HG02610 (cell line): ENCODE measurements at regions not wholly inside any gene's neighbourhood (a gene's known extent, or its start where the extent isn't known, plus 50 kb on each side); places are given as distances from the start of the nearest gene placed in this dataset.

Experiments
- ATAC-seq: cut with Tn5 transposase; IDR thresholded peaks from one replicate; pipeline ENCODE4 v1.9.1; 2021; ENCODE audit warnings: mild to moderate bottlenecking, moderate library complexity; ENCODE audit not compliant: unreplicated experiment

DNA sequence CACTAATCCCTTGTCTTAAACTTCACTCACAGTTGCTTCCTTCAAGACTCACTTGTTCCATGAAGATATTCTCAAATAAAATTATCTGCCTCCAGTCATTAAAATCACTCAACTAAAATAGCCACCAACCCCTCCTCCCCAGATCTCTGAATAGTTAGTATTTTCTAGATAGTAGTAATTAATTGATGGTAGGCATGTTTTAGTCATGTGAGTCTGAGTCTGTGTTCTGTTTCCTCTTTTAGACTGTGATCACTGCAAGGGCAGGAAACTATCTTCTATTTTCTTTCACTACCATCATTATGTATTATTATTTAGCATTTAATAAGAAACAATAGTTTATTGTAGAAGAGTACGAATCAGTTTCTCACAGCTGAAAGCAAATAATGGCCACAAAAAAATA, 1080.5 kb downstream of the IGSF11 start:
- no peak for ATAC-seq

GRCh38 chr3:117955196-117955595, 1079.5 kb downstream of the IGSF11 start:
- no peak for ATAC-seq

GRCh38 chr3:117958027-117958426, 1076.6 kb downstream of the IGSF11 start:
- no peak for ATAC-seq

- ATAC-seq, result no peak
Measured at GRCh38 chr3:117962750-117963149, 1071.9 kb downstream of the IGSF11 start.

- no peak for ATAC-seq
Measured at GRCh38 chr3:117963858-117964257, 1070.8 kb downstream of the IGSF11 start.

GRCh38 chr3:117964814-117965213, 1069.8 kb downstream of the IGSF11 start:
- ATAC-seq, result no peak

DNA sequence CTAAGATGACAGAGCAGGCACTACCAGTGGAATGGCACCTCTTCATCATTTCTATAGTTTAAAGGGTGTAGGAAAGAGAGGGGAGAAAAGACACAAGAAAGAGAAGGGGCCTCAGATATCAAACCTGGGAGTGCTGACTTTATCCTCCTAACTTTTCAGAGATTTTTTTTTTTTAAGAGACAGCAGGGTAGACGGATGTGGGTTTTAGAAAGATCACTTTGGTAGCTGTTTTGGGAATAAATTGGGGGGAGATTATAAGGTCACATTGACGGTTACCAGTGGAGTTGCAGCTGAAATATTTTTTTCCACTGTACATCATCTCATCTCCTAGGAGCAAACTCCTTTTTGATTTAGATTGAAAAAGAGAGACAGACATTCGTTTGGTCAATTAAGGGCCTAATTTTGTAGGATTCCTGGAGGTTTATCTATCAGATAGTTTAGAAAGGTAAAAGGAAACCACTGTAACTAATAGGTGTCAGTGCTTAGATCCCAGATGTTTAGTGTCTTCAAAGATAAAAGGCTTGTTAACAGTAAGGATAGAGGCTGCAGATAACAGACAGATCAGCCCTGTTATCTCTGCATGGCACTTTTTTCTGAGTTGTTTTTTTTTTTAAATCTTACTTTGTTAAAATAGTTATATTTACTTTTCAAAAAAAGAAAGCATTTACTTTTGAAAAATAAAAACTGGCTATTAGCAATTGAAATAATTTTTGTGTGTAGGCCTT, 1057.0 kb downstream of the IGSF11 start:
- no peak for ATAC-seq

DNA sequence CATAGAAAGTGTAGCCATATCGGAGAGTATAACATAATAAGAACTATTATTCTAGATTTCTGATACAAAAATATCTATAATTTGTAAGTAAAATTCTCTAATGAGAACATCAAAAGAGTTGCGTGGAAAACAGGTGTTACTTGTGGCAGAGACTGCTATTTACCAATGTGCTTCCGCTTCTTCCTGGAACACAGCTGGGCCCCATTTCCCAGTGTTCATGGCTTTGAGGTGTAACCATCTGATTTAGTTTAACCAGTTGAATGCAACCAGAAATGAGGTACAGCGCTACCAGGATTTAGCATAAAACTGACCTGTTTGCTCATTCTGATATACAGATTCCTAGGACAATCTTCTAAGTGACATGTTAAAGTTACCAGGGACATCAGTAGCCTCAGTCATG, 1055.2 kb downstream of the IGSF11 start:
- ATAC-seq, result no peak

- ATAC-seq, result no peak
Measured at GRCh38 chr3:117987256-117987655, 1047.4 kb downstream of the IGSF11 start.

- ATAC-seq, result no peak
Measured at GRCh38 chr3:117989982-117990381, 1044.7 kb downstream of the IGSF11 start.

GRCh38 chr3:117990627-117991026, 1044.0 kb downstream of the IGSF11 start:
- ATAC-seq, result no peak

DNA sequence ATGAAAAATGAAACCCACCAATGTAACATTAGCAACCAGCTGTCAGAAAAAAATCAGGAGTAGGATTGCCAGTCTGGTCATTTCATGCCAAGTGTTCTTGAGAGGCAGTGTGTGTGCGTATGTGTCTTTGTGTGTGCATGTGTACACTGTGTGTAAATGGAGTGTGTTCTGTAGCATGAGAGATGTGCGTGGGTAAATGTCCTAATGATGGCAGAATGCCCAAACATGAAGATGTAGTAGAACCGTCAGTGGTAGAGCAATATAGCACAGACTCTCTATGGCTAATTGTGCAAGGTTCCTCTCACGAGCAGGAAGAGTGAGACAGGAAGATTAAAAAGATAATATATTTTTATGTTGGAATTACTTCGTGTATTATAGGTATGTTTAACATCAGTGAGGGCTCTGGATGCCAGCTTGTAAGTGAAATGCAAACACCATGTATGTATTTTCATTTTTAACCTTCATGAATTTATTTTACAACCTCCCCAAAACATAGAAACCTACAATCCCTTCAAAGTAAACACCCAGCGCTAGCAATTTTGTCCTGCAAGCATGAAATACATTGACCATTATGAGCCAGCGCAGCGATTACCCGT, 1038.7 kb downstream of the IGSF11 start:
- no peak for ATAC-seq

DNA sequence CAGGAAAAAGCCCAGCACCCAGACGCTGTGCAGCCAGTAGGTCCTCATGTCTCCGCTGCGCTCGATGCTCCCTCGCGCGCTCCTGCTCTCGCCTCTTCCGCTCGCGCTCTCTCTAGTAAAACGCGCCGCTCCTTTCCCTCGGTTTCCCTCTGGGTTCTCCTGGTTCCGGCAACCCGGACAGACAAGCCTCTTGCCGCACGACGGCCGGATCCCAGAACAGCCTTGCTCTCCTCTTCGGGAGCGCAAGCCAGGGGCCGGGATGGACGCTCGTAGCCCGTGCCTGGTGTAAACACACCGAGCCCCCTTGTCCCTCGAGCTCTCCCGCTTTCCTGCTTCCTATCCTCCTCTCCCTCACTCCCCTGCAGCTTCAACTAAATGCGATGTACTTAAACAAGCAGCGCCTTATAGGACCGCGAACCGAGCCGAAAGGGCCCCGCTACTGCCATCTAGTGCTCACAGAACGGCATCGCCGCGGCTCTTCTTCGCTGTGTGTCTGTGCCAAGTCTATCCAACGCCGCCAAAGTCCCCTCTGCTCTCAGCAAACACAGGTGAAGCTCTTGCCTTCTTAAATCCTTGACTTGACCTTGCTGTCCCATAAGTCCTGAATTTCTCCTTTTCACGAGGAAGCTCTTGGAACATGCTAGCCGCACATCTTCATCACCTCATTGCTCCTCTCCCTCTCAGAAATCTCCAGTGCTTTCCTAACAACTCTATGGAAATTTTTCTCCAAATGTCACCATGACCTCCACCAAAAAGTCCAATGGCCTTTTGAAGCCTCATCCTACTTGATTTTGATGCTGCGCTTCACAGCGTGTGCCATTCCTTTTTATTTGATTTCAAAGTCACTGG, 1037.2 kb downstream of the IGSF11 start:
- peak; percentile 98 for ATAC-seq

- ATAC-seq, result no peak
Measured at GRCh38 chr3:117998071-117998470, 1036.6 kb downstream of the IGSF11 start.

DNA sequence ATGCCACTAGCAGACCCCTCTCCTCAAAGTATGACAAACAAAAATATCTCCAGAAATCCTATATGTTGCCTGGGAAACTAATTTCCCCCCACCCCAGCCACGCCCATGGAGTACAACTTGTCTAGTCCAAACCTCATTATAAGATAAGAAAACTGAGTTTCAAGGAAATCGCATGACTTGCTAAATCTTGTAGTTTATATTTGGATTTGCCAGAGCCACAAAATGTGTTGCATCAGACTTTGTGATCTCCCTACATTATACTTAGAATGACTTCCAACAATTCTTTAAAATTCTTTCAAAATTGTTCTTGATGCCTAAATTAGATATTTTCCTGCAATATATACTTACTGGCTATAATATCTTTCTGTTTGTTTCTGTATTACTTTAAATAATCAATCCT, 1034.4 kb downstream of the IGSF11 start:
- ATAC-seq, result no peak

- no peak for ATAC-seq
Measured at GRCh38 chr3:118001380-118001779, 1033.3 kb downstream of the IGSF11 start.

DNA sequence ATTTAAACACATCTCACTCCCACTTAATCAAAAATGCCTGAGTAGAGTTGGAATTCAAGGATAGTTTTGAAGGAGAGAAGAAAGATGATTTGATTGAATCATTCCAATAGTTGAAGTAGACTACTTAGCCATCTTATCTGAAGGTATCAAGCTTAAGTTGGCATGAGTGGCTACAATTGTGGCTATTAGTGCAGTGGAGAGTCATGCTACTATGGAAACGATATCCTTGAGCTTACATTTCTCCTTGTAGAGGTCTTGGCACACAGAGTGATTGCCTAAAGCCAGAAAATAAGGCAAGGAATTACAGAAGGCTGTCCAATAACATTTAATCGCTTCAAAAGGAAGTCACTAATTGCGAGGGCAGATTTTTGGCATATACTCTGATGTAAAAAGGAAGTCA, 1022.7 kb downstream of the IGSF11 start:
- no peak for ATAC-seq

DNA sequence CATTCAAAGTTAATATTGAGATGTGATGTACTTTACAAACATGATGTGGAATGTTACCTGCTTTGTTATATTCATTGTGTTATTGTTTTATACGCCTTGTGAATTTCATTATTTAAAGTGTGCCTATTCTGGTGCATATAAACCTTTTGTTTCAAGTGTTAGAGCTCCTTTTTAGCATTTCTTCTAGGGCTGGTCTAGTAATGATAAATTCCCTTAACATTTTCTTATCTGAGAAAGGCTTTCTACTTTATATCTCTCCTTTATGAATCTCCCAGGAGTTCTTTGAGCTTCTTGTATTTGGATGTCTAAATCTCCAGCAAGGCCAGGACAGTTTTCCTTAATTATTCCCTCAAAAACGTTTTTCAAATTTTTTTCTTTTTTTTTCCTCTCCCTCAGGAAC, 1005.6 kb downstream of the IGSF11 start:
- ATAC-seq, result no peak

GRCh38 chr3:118036215-118036614, 998.4 kb downstream of the IGSF11 start:
- no peak for ATAC-seq

GRCh38 chr3:118055381-118055780, 979.3 kb downstream of the IGSF11 start:
- no peak for ATAC-seq

- ATAC-seq, result no peak
Measured at GRCh38 chr3:118057086-118057485, 977.6 kb downstream of the IGSF11 start.

DNA sequence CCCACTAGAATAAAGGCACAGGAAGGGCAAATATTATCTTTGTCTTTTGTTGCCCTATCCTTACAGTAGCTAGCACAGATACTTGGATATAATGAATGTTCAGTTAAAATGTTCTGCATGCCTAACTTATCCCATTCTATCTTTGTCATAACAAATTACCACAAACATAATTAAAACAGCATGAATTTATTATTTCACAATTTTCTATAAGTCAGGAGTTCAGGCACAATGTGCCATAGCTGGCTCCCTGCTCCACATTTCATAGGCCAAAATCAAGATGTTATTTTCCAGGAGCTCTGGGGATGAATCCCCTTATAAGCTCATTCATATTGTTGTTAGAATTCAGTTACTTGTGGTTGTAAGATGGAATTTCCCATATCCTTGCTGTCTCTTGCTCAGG, 975.5 kb downstream of the IGSF11 start:
- no peak for ATAC-seq
